ENCODE measurements at regions not wholly inside any gene's neighbourhood (a gene's known extent, or its start where the extent isn't known, plus 50 kb on each side); places are given as distances from the start of the nearest gene placed in this dataset.

GRCh38 chr21:27622631-27623030, 655.7 kb upstream of the ADAMTS5 start:
- H3K4me1 ChIP-seq = no peaks in the 10 kb centered on the region
- TF ChIP-seq, protein P1, sequence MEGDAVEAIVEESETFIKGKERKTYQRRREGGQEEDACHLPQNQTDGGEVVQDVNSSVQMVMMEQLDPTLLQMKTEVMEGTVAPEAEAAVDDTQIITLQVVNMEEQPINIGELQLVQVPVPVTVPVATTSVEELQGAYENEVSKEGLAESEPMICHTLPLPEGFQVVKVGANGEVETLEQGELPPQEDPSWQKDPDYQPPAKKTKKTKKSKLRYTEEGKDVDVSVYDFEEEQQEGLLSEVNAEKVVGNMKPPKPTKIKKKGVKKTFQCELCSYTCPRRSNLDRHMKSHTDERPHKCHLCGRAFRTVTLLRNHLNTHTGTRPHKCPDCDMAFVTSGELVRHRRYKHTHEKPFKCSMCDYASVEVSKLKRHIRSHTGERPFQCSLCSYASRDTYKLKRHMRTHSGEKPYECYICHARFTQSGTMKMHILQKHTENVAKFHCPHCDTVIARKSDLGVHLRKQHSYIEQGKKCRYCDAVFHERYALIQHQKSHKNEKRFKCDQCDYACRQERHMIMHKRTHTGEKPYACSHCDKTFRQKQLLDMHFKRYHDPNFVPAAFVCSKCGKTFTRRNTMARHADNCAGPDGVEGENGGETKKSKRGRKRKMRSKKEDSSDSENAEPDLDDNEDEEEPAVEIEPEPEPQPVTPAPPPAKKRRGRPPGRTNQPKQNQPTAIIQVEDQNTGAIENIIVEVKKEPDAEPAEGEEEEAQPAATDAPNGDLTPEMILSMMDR (IDR thresholded peaks at IDR 0.05) = no peak
- TF ChIP-seq POLR2A (IDR thresholded peaks at IDR 0.05) = no peak
- no peaks in the 10 kb centered on the region for H3K36me3 ChIP-seq
- no peaks in the 10 kb centered on the region for H3K9me3 ChIP-seq
- no peaks in the 10 kb centered on the region for H3K27me3 ChIP-seq
- no peak for DNase-seq
- H3K4me3 ChIP-seq = no peak overlapping the region
- no peak overlapping the region for H3K27ac ChIP-seq

- Histone ChIP-seq H3K4me1 (no peaks in the 10 kb centered on the region), H3K36me3 (no peaks in the 10 kb centered on the region), H3K9me3 (no peaks in the 10 kb centered on the region), H3K4me3 (no peak overlapping the region), H3K27ac (no peak overlapping the region), H3K27me3 (no peaks in the 10 kb centered on the region)
- no peak for DNase-seq
- TF ChIP-seq, protein P1 (IDR thresholded peaks at IDR 0.05) = no peak
- TF ChIP-seq POLR2A (IDR thresholded peaks at IDR 0.05) = no peak
These were observed 647.3 kb upstream of the ADAMTS5 start for GRCh38 chr21:27614231-27614630.

DNA sequence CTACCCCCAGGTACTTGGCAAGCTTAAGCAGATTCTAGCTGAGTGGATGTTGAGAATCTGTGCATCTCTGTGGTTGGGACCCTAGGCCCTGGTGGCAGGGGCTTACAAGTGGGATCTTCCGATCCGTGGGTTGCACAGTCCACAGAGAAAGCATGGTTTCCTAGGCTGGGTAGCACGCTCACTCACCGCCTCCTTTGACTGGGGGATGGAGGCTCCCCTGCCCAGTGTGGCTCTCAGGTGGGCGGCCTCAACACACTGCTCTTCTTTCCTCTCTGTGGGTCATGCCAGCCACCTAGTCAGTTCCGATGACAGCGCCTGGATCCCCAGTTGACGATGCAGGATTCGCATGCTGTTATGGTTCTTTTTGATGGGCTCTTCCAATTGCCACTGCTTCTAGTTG, 639.5 kb upstream of the ADAMTS5 start:
- Histone ChIP-seq H3K27ac (no peak overlapping the region), H3K36me3 (no peaks in the 10 kb centered on the region), H3K4me1 (no peaks in the 10 kb centered on the region), H3K9me3 (no peaks in the 10 kb centered on the region), H3K27me3 (no peaks in the 10 kb centered on the region), H3K4me3 (no peak overlapping the region)
- TF ChIP-seq, protein P1 (IDR thresholded peaks at IDR 0.05) = no peak
- TF ChIP-seq POLR2A (IDR thresholded peaks at IDR 0.05) = no peak
- DNase-seq = no peak

- Histone ChIP-seq H3K9me3 (no peaks in the 10 kb centered on the region), H3K27ac (no peak overlapping the region), H3K4me1 (no peaks in the 10 kb centered on the region), H3K36me3 (no peaks in the 10 kb centered on the region), H3K4me3 (no peak overlapping the region), H3K27me3 (no peaks in the 10 kb centered on the region)
- no peak for TF ChIP-seq POLR2A (IDR thresholded peaks at IDR 0.05)
- TF ChIP-seq, protein P1 (IDR thresholded peaks at IDR 0.05) = no peak
- DNase-seq = no peak
These were observed 629.3 kb upstream of the ADAMTS5 start for GRCh38 chr21:27596196-27596595.

DNA sequence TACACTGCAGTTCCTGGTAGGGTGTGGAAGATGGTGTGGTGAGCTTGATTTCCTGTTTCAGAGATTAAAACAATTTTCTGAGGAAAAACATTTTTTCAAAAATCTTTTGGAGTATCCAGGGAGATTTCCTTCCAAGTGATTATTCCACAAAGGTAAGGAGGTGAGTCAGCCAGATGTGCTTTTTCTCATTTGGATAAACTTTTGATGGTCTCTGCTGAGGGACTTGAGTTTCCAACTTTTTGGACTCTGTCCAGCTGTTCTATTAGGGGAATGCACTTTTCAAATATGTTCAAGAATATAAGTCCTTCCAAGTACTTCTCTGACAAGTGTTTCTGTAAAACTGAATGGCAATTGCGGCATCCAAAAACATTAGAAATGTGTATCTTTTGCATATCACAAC, 628.8 kb upstream of the ADAMTS5 start:
- no peak overlapping the region for H3K27ac ChIP-seq
- no peaks in the 10 kb centered on the region for H3K27me3 ChIP-seq
- no peaks in the 10 kb centered on the region for H3K4me1 ChIP-seq
- TF ChIP-seq, protein P1 (IDR thresholded peaks at IDR 0.05) = no peak
- TF ChIP-seq POLR2A (IDR thresholded peaks at IDR 0.05) = no peak
- H3K4me3 ChIP-seq = no peak overlapping the region
- H3K36me3 ChIP-seq = no peaks in the 10 kb centered on the region
- no peaks in the 10 kb centered on the region for H3K9me3 ChIP-seq
- DNase-seq = no peak

- no peak for TF ChIP-seq POLR2A (IDR thresholded peaks at IDR 0.05)
- TF ChIP-seq, protein P1 (IDR thresholded peaks at IDR 0.05) = no peak
- Histone ChIP-seq H3K4me1 (no peaks in the 10 kb centered on the region), H3K4me3 (no peak overlapping the region), H3K27me3 (no peaks in the 10 kb centered on the region), H3K9me3 (no peaks in the 10 kb centered on the region), H3K27ac (no peak overlapping the region), H3K36me3 (no peaks in the 10 kb centered on the region)
- no peak for DNase-seq
These were observed 623.4 kb upstream of the ADAMTS5 start for GRCh38 chr21:27590271-27590670.
